ENCODE measurements at regions not wholly inside any gene's neighbourhood (a gene's known extent, or its start where the extent isn't known, plus 50 kb on each side); places are given as distances from the start of the nearest gene placed in this dataset.

- no peak for DNase-seq (ENCODE audit: low read depth in 1 of 2, low spot score in 1 of 2)
- in situ Hi-C loops (cut with HindIII; ENCODE audit: low pct_unique_long_range_greater_than_20kb, low sequenced_read_pairs) = no loop called here
- TF ChIP-seq JUND (IDR thresholded peaks at IDR 0.05; ENCODE audit: low read depth) = no peak
These were observed 328.2 kb upstream of the COL3A1 start for GRCh38 chr2:188645986-188646385.

GRCh38 chr2:188647430-188648070, 326.6 kb upstream of the COL3A1 start:
- no peak for DNase-seq (ENCODE audit: low read depth in 1 of 2, low spot score in 1 of 2)
- TF ChIP-seq JUND (IDR thresholded peaks at IDR 0.05; ENCODE audit: low read depth) = no peak
- in situ Hi-C loops (cut with HindIII; ENCODE audit: low pct_unique_long_range_greater_than_20kb, low sequenced_read_pairs) = no loop called here

GRCh38 chr2:188659656-188660406, 314.3 kb upstream of the COL3A1 start:
- no peak for TF ChIP-seq JUND (IDR thresholded peaks at IDR 0.05; ENCODE audit: low read depth)
- in situ Hi-C loops (cut with HindIII; ENCODE audit: low pct_unique_long_range_greater_than_20kb, low sequenced_read_pairs) = no loop called here
- DNase-seq (ENCODE audit: low read depth in 1 of 2, low spot score in 1 of 2) = no peak

GRCh38 chr2:188663301-188663700, 310.9 kb upstream of the COL3A1 start:
- TF ChIP-seq JUND (IDR thresholded peaks at IDR 0.05; ENCODE audit: low read depth) = no peak
- in situ Hi-C loops (cut with HindIII; ENCODE audit: low pct_unique_long_range_greater_than_20kb, low sequenced_read_pairs) = no loop called here
- no peak for DNase-seq (ENCODE audit: low read depth in 1 of 2, low spot score in 1 of 2)

GRCh38 chr2:188664416-188664815, 309.8 kb upstream of the COL3A1 start:
- DNase-seq (ENCODE audit: low read depth in 1 of 2, low spot score in 1 of 2) = no peak
- no peak for TF ChIP-seq JUND (IDR thresholded peaks at IDR 0.05; ENCODE audit: low read depth)
- in situ Hi-C loops (cut with HindIII; ENCODE audit: low pct_unique_long_range_greater_than_20kb, low sequenced_read_pairs) = no loop called here

GRCh38 chr2:188664951-188665595, 309.1 kb upstream of the COL3A1 start:
- in situ Hi-C loops (cut with HindIII; ENCODE audit: low pct_unique_long_range_greater_than_20kb, low sequenced_read_pairs) = no loop called here
- no peak for DNase-seq (ENCODE audit: low read depth in 1 of 2, low spot score in 1 of 2)

GRCh38 chr2:188665727-188666304, 308.4 kb upstream of the COL3A1 start:
- TF ChIP-seq JUND (IDR thresholded peaks at IDR 0.05; ENCODE audit: low read depth) = no peak
- in situ Hi-C loops (cut with HindIII; ENCODE audit: low pct_unique_long_range_greater_than_20kb, low sequenced_read_pairs) = no loop called here
- no peak for DNase-seq (ENCODE audit: low read depth in 1 of 2, low spot score in 1 of 2)

More at GRCh38 chr2:188664951-188665595, 309.1 kb upstream of the COL3A1 start:
- no peak for TF ChIP-seq JUND (IDR thresholded peaks at IDR 0.05; ENCODE audit: low read depth)

GRCh38 chr2:188666503-188666902, 307.7 kb upstream of the COL3A1 start:
- no peak for TF ChIP-seq JUND (IDR thresholded peaks at IDR 0.05; ENCODE audit: low read depth)
- no peak for DNase-seq (ENCODE audit: low read depth in 1 of 2, low spot score in 1 of 2)
- in situ Hi-C loops (cut with HindIII; ENCODE audit: low pct_unique_long_range_greater_than_20kb, low sequenced_read_pairs) = no loop called here

GRCh38 chr2:188668017-188668680, 306.0 kb upstream of the COL3A1 start:
- in situ Hi-C loops (cut with HindIII; ENCODE audit: low pct_unique_long_range_greater_than_20kb, low sequenced_read_pairs) = no loop called here
- TF ChIP-seq JUND (IDR thresholded peaks at IDR 0.05; ENCODE audit: low read depth) = no peak
- no peak for DNase-seq (ENCODE audit: low read depth in 1 of 2, low spot score in 1 of 2)

GRCh38 chr2:188675391-188676009, 298.7 kb upstream of the COL3A1 start:
- no peak for TF ChIP-seq JUND (IDR thresholded peaks at IDR 0.05; ENCODE audit: low read depth)
- no peak for DNase-seq (ENCODE audit: low read depth in 1 of 2, low spot score in 1 of 2)
- in situ Hi-C loops (cut with HindIII; ENCODE audit: low pct_unique_long_range_greater_than_20kb, low sequenced_read_pairs) = no loop called here

- in situ Hi-C loops (cut with HindIII; ENCODE audit: low pct_unique_long_range_greater_than_20kb, low sequenced_read_pairs) = no loop called here
- TF ChIP-seq JUND (IDR thresholded peaks at IDR 0.05; ENCODE audit: low read depth) = no peak
- no peak for DNase-seq (ENCODE audit: low read depth in 1 of 2, low spot score in 1 of 2)
These were observed 298.2 kb upstream of the COL3A1 start for GRCh38 chr2:188676010-188676400.

- TF ChIP-seq JUND (IDR thresholded peaks at IDR 0.05; ENCODE audit: low read depth) = no peak
- in situ Hi-C loops (cut with HindIII; ENCODE audit: low pct_unique_long_range_greater_than_20kb, low sequenced_read_pairs) = no loop called here
- no peak for DNase-seq (ENCODE audit: low read depth in 1 of 2, low spot score in 1 of 2)
These were observed 297.0 kb upstream of the COL3A1 start for GRCh38 chr2:188677142-188677541.
